GM12892 (cell line): ENCODE measurements at regions not wholly inside any gene's neighbourhood (a gene's known extent, or its start where the extent isn't known, plus 50 kb on each side); places are given as distances from the start of the nearest gene placed in this dataset.

Experiments
- POLR2AphosphoS5 ChIP-seq: IDR thresholded peaks from 2 replicates; pipeline ENCODE4 v1.6.1; 2011; ENCODE audit warnings: low read depth, low read length, control low read depth
- TAF1 ChIP-seq: IDR thresholded peaks from 2 replicates; pipeline ENCODE4 v1.6.1; 2011; ENCODE audit warnings: low read depth, mild to moderate bottlenecking, control low read depth, low read length, borderline replicate concordance

DNA sequence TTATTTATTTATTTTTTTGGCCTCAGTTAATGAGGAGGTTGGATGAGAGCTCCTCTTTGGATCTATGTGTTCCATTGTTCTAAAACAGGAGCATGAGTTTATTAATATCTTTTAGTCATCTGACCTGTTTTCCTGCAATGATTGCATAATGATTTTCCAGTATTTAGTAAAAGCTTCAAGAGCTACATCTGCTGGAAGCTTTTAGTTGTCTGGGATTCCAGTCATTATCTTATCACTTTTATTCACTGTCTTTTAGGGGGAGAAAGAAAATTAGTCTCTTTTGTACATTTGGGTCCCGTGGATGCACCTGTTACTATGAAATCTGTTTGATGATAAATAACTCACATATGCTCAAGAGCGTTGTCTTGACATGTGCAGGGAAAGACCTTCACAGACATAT lies 1270.0 kb downstream of the ROBO1 start:
- TF ChIP-seq TAF1 (no peak), POLR2AphosphoS5 (no peak)
